Activated naive CD4-positive, alpha-beta T cell treated with anti-CD3 and anti-CD28 coated beads for 36 hours (primary cell): ENCODE measurements at regions not wholly inside any gene's neighbourhood (a gene's known extent, or its start where the extent isn't known, plus 50 kb on each side); places are given as distances from the start of the nearest gene placed in this dataset.

Experiments
- CTCF ChIA-PET: fragments of 350-600 bp; sonication (Branson Sonifier 250); formaldehyde crosslinking; loops from one replicate; lab custom pipeline; 2021; ENCODE audit warnings: antibody characterized with exemption; lab: Charles Lee
- DNase-seq: peaks from one replicate; pipeline ENCODE4 v3.0.0-alpha.2; 2020
- H3K27ac Mint-ChIP-seq: one replicate; pipeline ENCODE4 v1.8.0; 2021; ENCODE audit warnings: mild to moderate bottlenecking, mixed read lengths
- H3K27me3 Mint-ChIP-seq: one replicate; pipeline ENCODE4 v1.8.0; 2021; ENCODE audit warnings: low read depth, mixed read lengths
- H3K36me3 Mint-ChIP-seq: one replicate; pipeline ENCODE4 v1.8.0; 2021; ENCODE audit warnings: low read depth, mixed read lengths
- H3K4me1 Mint-ChIP-seq: one replicate; pipeline ENCODE4 v1.8.0; 2021; ENCODE audit warnings: low read depth, mixed read lengths
- H3K4me3 Mint-ChIP-seq: one replicate; pipeline ENCODE4 v1.8.0; 2021; ENCODE audit warnings: mild to moderate bottlenecking, moderate library complexity, mixed read lengths
- H3K9me3 Mint-ChIP-seq: one replicate; pipeline ENCODE4 v1.8.0; 2021; ENCODE audit warnings: mixed read lengths
- intact Hi-C: fragments of 100-400 bp; cut with micrococcal nuclease; formaldehyde crosslinking; loops from one replicate; pipeline ENCODE4 v1.15.1; 2023

DNA sequence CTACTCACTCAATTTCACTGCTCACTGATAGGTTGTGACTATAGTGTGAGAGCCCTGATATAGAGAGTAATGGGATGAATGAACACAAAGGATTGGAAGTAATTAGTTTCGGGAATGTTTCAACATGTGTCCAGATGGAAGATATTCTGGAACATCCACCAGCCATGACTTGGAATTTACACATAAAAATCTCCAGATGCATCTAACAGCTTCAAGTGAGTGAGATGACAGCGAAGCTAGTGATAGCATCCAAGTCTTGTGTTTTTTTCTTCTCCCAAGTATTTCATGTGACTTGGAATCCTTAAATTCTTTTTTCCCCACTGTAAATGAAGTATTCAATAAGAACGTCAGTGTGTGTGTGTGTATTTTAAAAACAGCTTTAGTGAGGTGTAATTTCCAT lies 82.1 kb downstream of the CLDN34 start:
- Mint-ChIP-seq H3K4me3 (no peak overlapping the region), H3K27me3 (no peaks in the 10 kb centered on the region), H3K4me1 (peaks cover 5% of the 10 kb centered on the region), H3K27ac (no peak overlapping the region), H3K36me3 (no peaks in the 10 kb centered on the region), H3K9me3 (no peaks in the 10 kb centered on the region)
- intact Hi-C loops, result no loop called here
- CTCF ChIA-PET, result no interaction called here
- DNase-seq, result no peak

DNA sequence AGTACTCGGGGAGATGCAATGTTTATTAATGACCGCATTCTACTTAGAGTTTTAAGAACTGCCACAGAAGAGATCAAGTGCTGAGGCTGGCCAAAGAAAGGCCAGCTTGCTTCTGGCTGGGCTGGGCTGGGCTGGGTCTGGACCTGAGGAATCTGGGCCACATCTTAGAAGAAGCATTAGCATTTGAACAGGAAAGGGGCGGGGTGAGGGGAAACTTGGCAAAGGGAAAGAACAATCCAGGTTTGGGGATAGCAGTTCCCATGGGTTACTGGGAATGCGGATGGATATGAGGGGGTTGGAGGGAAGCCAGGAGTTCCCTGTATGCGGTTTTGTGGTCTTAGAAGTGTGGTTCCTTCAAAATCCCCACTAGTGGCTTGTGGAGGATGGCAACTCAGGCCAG lies 83.3 kb downstream of the CLDN34 start:
- no peak overlapping the region for H3K4me3 Mint-ChIP-seq
- CTCF ChIA-PET, result interaction anchor here (0.6 kb wide), 1 partner anchor 8 kb away, joined by 4 read pairs; no protein-coding TSS in a partner anchor
- no peaks in the 10 kb centered on the region for H3K27me3 Mint-ChIP-seq
- no peak for DNase-seq
- intact Hi-C loops, result no loop called here
- H3K27ac Mint-ChIP-seq, result no peak overlapping the region
- peaks cover 5% of the 10 kb centered on the region for H3K4me1 Mint-ChIP-seq
- no peaks in the 10 kb centered on the region for H3K36me3 Mint-ChIP-seq
- no peaks in the 10 kb centered on the region for H3K9me3 Mint-ChIP-seq

DNA sequence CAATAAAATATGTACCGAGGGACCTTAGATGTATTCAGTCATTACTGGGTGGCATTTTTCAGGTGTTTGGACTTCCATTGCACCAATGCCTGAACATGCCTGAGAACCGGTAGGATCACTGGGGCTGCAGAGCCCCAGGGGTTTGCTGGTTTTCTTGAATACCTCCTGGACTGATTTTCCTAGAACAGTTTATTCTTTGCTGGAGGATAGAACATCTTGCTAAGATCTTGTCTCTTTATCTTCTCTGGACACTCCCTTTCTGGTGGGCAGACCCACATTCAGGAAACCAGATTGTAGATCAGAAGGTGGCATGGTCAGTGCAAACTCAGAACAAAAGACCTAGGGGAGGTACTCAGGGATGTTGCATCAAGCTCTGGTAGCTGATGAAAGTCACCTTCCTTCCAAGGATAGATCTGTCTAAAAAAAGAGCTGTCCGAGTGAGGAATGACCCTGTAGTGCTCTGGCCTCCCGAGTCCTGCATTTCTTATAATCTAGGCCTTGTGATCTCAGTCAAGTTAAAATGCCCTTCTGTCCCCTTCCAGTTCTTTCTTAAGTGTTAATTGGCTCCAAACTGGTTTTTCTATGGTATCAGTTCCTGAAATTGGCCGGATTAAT lies 84.8 kb downstream of the CLDN34 start:
- Mint-ChIP-seq H3K27ac (no peak overlapping the region), H3K9me3 (no peaks in the 10 kb centered on the region), H3K27me3 (no peaks in the 10 kb centered on the region), H3K4me1 (peaks cover 5% of the 10 kb centered on the region), H3K4me3 (no peak overlapping the region), H3K36me3 (no peaks in the 10 kb centered on the region)
- no peak for DNase-seq
- CTCF ChIA-PET, result interaction anchor here (1.8 kb wide), 1 partner anchor 68 kb away, joined by 4 read pairs; no protein-coding TSS in a partner anchor
- intact Hi-C loops, result no loop called here

DNA sequence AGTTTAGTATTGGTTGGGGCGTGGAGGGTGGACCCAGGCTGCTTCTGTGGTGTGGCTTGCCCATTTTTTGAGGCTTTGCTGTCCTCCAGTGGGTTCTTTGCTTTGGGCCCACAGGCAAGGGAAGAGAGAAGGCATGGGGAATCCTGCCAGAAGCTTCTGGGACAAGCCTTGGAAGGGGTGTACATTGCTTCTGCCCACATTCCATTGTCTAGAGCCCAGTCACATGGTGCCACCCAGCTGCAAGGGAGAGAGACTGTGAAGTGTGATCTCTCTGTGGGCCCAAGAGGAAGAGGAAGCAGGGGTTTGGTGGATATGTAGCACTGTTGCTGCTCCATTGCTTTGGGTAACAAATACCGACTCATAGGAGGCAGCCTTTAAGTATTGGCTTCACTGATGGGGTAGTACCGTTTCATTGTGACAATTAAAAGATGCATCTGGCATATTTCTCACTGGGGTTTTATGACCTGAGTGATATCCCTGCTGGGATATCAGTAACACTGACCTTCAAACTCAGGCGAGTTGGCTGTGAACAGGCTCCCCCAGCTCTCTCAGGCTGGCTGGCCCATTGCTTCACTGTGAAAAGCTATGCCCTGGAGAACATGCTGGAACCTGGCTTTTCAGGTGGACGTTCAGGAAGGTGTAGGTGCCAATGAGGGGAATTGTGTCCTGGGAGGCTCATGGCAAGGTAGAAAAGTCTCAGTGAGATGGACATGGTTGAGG lies 85.9 kb downstream of the CLDN34 start:
- CTCF ChIA-PET, result interaction anchor here (1.8 kb wide), 1 partner anchor 67 kb away, joined by 4 read pairs; no protein-coding TSS in a partner anchor
- DNase-seq, result no peak
- no peaks in the 10 kb centered on the region for H3K36me3 Mint-ChIP-seq
- H3K4me3 Mint-ChIP-seq, result no peak overlapping the region
- H3K27me3 Mint-ChIP-seq, result no peaks in the 10 kb centered on the region
- no peaks in the 10 kb centered on the region for H3K9me3 Mint-ChIP-seq
- intact Hi-C loops, result no loop called here
- no peak overlapping the region for H3K27ac Mint-ChIP-seq
- peaks cover 5% of the 10 kb centered on the region for H3K4me1 Mint-ChIP-seq

DNA sequence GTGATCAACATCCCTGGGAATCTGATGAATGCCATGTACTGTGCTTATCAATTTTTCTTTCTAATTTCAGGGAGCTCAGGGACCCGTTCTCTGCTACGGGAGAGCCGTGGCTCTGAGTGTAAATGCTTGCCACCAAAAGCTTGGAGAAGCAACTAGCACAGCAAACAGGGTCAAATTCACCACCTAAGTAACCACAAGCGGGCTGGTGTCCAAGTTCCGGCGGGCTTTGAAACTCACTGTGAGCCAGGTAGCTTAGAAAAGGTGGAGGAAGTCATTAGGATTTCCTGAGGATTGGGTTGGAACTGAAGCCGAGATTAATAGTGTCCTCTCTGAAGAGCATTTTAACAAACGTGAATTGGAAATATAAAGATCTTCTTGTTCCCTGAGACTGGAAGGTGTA lies 87.2 kb downstream of the CLDN34 start:
- H3K4me3 Mint-ChIP-seq, result no peak overlapping the region
- CTCF ChIA-PET, result no interaction called here
- no peak overlapping the region for H3K27ac Mint-ChIP-seq
- H3K4me1 Mint-ChIP-seq, result peaks cover 5% of the 10 kb centered on the region
- no peaks in the 10 kb centered on the region for H3K36me3 Mint-ChIP-seq
- intact Hi-C loops, result no loop called here
- no peak for DNase-seq
- H3K27me3 Mint-ChIP-seq, result no peaks in the 10 kb centered on the region
- H3K9me3 Mint-ChIP-seq, result no peaks in the 10 kb centered on the region

DNA sequence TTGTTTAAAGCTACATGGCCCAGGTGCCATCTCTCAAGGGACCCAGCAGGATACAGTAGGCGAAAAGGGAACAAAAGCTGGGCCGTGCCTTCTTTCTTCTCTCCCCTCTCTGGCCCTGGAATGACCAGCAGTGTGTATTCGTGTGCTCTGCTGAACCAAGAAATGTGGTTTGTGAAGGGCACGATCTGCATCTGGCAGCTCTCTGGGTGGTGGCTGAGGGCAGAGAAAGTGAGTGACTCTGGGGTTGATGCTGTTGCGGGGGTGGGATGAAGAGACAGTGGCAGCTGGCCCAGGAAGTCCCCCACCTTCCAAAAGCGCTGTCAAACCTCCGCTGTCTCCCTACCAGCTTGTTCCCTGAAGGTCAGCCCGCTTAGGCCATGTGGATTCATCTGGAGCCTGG lies 88.3 kb downstream of the CLDN34 start:
- CTCF ChIA-PET, result no interaction called here
- Mint-ChIP-seq H3K4me1 (peaks cover 5% of the 10 kb centered on the region), H3K27ac (no peak overlapping the region), H3K9me3 (no peaks in the 10 kb centered on the region), H3K36me3 (no peaks in the 10 kb centered on the region), H3K4me3 (no peak overlapping the region), H3K27me3 (no peaks in the 10 kb centered on the region)
- intact Hi-C loops, result no loop called here
- DNase-seq, result no peak

DNA sequence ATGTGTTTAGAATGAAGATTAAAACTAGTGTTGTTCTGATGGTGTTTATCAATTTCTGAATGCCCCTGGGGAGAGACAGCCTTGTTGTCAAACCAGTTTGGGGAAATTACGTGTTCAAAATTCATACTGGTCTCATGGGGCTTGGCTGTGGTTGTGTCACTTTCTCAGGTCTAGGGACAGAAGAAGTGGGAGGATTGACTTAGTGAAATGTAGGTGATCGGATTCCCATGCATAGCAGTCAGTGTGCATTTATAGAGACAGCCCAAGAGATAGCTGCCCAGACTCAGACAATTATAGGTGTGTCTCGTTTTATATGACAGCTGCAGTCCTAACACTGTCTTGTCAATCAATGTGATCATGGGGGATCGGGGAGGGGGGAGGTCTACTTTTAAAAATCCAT lies 94.4 kb upstream of the CLCN4 start:
- no peaks in the 10 kb centered on the region for H3K9me3 Mint-ChIP-seq

DNA sequence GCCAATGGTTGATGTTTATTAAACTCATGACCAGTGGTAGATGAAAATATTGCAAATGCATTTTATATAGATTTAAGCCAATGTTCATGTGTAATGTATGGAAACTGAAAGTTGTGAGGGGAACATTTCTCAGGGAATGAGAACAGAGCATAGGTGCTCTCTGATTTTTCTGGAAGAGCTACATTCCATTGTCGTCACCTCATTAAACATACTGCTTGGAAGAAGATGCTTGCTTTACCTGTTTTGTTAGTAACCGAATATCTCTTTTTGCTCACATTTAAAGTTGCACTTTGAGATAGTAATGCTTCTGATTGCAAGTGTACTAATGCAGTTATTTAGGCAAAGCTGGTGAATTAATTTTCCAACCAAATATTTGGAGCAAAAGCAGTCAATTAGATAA lies 93.8 kb upstream of the CLCN4 start:
- Mint-ChIP-seq H3K27ac (no peak overlapping the region), H3K36me3 (no peaks in the 10 kb centered on the region), H3K4me1 (no peaks in the 10 kb centered on the region), H3K27me3 (no peaks in the 10 kb centered on the region), H3K9me3 (no peaks in the 10 kb centered on the region), H3K4me3 (no peak overlapping the region)
- intact Hi-C loops, result no loop called here
- no peak for DNase-seq
- CTCF ChIA-PET, result no interaction called here

More for the DNA sequence above, 94.4 kb upstream of the CLCN4 start:
- no peak for DNase-seq
- Mint-ChIP-seq H3K36me3 (no peaks in the 10 kb centered on the region), H3K27ac (no peak overlapping the region), H3K27me3 (no peaks in the 10 kb centered on the region), H3K4me3 (no peak overlapping the region), H3K4me1 (no peaks in the 10 kb centered on the region)
- CTCF ChIA-PET, result no interaction called here
- intact Hi-C loops, result no loop called here

DNA sequence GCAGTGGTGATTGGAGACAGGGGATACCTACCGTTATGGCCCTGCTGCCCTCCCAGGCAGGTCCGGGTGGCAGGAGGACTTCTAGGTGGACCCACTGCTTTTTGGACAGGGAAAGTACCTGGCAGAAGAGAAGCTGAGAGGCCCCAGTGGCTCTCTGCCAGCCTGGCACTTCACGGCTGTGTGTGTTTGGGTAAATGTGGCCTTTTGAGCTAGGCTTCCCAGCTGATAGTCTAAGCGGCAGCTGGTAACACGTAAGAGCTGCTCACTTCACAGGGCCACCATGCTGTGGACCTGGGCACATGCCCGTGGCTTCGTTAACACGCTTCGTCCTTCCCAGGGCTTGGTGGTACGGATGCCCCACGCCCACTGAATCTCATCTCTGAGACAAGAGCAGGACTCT lies 92.0 kb upstream of the CLCN4 start:
- DNase-seq, result no peak
- no peaks in the 10 kb centered on the region for H3K36me3 Mint-ChIP-seq
- no peaks in the 10 kb centered on the region for H3K4me1 Mint-ChIP-seq
- no peaks in the 10 kb centered on the region for H3K9me3 Mint-ChIP-seq
- H3K4me3 Mint-ChIP-seq, result no peak overlapping the region
- H3K27ac Mint-ChIP-seq, result no peak overlapping the region
- H3K27me3 Mint-ChIP-seq, result no peaks in the 10 kb centered on the region
- intact Hi-C loops, result no loop called here
- CTCF ChIA-PET, result no interaction called here

DNA sequence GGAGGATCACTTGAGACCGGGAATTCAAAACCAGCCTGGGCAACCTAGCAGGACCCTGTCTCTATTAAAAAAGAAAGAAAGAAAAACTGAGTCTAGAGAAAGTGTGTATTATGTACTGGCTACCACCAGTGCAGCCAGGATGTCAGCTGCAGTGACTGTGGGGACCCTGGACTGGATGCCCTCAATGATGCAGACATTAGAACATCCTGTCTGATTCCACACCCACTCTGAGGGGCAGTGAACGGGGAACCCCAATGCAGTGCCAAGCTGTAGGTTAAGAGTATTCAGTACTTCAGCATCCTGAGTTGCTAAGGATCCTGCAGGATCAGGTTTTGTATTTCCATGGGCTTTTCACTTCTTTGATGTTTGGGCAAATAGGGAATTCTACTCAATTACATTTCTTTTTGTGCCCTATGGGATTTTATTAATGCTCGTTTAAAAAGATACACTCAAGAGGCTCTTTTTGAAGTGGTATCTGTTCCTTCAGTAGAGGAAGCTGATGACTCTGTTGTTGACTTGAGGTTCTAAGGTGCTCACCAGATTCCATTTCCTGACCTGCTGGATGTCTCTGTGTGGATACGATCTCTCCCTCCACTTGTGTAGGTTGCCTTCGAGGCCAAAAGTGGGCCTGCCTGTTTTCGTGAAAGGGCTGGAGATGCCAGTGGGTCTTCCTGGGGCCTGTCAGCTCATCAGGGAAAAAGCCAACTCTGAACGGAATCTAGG lies 85.9 kb upstream of the CLCN4 start:
- no peak overlapping the region for H3K27ac Mint-ChIP-seq
- H3K4me3 Mint-ChIP-seq, result no peak overlapping the region
- intact Hi-C loops, result no loop called here
- no peaks in the 10 kb centered on the region for H3K36me3 Mint-ChIP-seq
- peaks cover 12% of the 10 kb centered on the region for H3K4me1 Mint-ChIP-seq
- H3K27me3 Mint-ChIP-seq, result no peaks in the 10 kb centered on the region
- DNase-seq, result no peak
- CTCF ChIA-PET, result no interaction called here
- H3K9me3 Mint-ChIP-seq, result no peaks in the 10 kb centered on the region

DNA sequence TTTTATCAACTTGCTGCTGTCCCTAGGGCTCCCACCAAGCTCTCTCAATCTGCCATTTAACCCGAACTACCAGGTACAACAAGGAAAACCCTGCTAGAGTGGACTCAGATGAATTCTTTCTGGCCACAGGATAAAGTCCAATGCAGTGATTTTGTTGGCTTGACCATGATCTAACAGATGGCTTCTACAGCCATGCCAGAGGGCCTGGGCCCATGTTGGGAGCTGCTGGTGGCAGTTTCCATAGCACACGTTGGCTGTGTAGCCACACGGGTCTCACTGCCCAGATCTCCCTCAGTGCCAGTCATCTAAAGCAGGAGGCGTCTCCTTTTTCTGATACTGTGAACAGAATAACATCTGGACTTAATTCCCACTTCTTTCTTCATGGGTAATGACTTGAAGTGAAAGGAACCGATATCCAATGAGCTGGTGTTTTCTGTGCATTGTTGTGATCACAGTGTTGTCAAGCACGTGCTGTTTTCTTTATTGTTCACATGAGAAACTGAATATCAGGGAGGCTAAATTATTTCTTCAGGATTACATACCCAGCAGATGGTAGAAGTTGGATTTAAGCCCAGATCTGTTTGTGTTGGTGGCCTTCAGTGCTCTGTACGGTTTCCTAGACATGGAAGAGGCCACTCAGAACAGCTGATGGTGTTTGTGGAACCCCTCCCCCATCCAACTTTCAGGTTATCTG lies 85.2 kb upstream of the CLCN4 start:
- Mint-ChIP-seq H3K4me3 (no peak overlapping the region), H3K36me3 (no peaks in the 10 kb centered on the region), H3K27ac (no peak overlapping the region), H3K27me3 (no peaks in the 10 kb centered on the region), H3K9me3 (no peaks in the 10 kb centered on the region), H3K4me1 (peaks cover 12% of the 10 kb centered on the region)
- DNase-seq, result no peak
- CTCF ChIA-PET, result no interaction called here
- intact Hi-C loops, result no loop called here

DNA sequence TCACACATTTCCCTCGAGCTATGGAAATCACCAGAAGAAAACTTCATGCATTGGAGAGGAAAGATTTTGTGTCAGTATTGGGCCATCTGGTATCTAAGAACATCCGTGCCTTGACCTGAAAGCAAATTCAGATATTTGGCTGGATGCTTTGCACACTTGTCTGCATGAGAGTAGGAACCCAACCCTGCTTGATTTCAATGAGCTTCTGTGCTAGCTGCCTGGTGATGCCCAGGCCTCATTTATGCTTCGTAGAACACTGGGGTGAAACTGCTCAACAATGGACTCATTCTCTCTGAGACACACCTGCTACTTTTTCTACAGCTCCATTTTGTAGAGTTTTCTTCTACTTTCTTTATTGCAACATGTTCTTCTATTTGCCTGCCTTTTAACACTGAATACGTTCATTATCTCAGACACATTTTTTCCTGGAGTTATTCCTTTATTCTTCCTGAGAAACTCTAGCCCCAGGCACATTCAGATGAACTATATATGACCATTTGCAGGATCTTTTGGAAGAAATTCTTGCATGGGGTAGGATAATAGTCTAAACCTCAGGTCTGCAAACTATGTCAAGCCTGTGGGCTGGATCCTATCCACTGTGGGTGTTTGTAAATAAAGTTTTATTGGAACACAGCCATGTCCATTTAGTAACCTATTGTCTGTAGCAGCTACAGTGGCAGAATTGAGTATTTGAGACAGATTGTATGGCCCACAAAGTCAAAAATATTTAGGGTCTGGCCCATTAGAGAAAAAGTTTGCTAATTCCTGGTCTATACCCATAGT lies 83.8 kb upstream of the CLCN4 start:
- Mint-ChIP-seq H3K27me3 (no peaks in the 10 kb centered on the region), H3K4me1 (peaks cover 17% of the 10 kb centered on the region), H3K36me3 (no peaks in the 10 kb centered on the region), H3K27ac (no peak overlapping the region), H3K9me3 (no peaks in the 10 kb centered on the region), H3K4me3 (no peak overlapping the region)
- intact Hi-C loops, result no loop called here
- DNase-seq, result no peak
- CTCF ChIA-PET, result interaction anchor here (0.7 kb wide), 1 partner anchor 45 kb away, joined by 3 read pairs; no protein-coding TSS in a partner anchor
